Kidney tubule cell (primary cell): ENCODE measurements at regions not wholly inside any gene's neighbourhood (a gene's known extent, or its start where the extent isn't known, plus 50 kb on each side); places are given as distances from the start of the nearest gene placed in this dataset.

ENCODE experiments used
- DNase-seq: peaks from one replicate; pipeline ENCODE4 v3.0.0-alpha.2; 2018; ENCODE audit warnings: low spot score

GRCh38 chr3:182585532-182586150, 207.7 kb upstream of the ATP11B start:
- DNase-seq = no peak

- no peak for DNase-seq
Observed at GRCh38 chr3:182592747-182593146, 200.6 kb upstream of the ATP11B start.

GRCh38 chr3:182596676-182597410, 196.5 kb upstream of the ATP11B start:
- DNase-seq = no peak

GRCh38 chr3:182597621-182598041, 195.7 kb upstream of the ATP11B start:
- DNase-seq = peak; percentile 46

- no peak for DNase-seq
Observed at GRCh38 chr3:182601597-182601996, 191.7 kb upstream of the ATP11B start.

GRCh38 chr3:182603501-182603900, 189.8 kb upstream of the ATP11B start:
- DNase-seq = no peak

- no peak for DNase-seq
Observed at GRCh38 chr3:182605882-182606611, 187.3 kb upstream of the ATP11B start.

GRCh38 chr3:182606905-182607504, 186.3 kb upstream of the ATP11B start:
- DNase-seq = no peak

GRCh38 chr3:182608832-182609231, 184.5 kb upstream of the ATP11B start:
- DNase-seq = no peak

- peak; percentile 75 for DNase-seq
Observed at GRCh38 chr3:182609575-182610156, 183.6 kb upstream of the ATP11B start.

- DNase-seq = no peak
Observed at GRCh38 chr3:182612332-182612731, 181.0 kb upstream of the ATP11B start.

GRCh38 chr3:182617500-182617899, 175.8 kb upstream of the ATP11B start:
- DNase-seq = no peak

- peak; percentile 47 for DNase-seq
Observed at GRCh38 chr3:182618085-182618732, 175.1 kb upstream of the ATP11B start.

GRCh38 chr3:182618981-182619591, 174.2 kb upstream of the ATP11B start:
- DNase-seq = peak; percentile 75

- no peak for DNase-seq
Observed at GRCh38 chr3:182620723-182621434, 172.4 kb upstream of the ATP11B start.

GRCh38 chr3:182621435-182622240, 171.7 kb upstream of the ATP11B start:
- DNase-seq = no peak

GRCh38 chr3:182622241-182622545, 171.1 kb upstream of the ATP11B start:
- DNase-seq = no peak

GRCh38 chr3:182626484-182627467, 166.5 kb upstream of the ATP11B start:
- no peak for DNase-seq

GRCh38 chr3:182628531-182628930, 164.8 kb upstream of the ATP11B start:
- no peak for DNase-seq
